ENCODE measurements at regions not wholly inside any gene's neighbourhood (a gene's known extent, or its start where the extent isn't known, plus 50 kb on each side); places are given as distances from the start of the nearest gene placed in this dataset.

DNA sequence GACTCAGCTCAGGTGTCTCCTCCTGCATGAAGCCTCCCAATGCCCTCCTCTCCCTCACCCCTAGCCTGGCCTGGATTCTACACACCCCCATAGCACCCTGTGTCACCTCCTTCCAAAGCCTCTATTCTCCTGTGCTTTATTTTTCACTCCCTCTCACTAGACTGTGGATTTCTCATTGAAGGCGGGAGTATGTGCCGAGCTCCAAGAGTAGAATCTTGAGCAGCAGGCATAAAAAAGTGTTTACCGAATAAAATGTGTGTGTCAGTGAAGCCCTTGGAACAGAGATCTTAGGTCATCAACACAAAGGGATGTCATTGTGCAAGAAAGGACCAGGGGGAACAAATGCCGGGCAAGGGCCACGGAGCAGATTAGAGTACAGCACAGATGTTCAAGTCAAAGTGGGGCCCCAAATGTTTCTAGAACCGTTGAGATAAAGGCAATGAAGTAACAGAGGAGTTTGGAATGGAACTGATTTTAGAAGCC, 106.1 kb upstream of the TMEM170B start (continued):
- TF ChIP-seq SIX4 (CRISPR knock-in tag; IDR thresholded peaks at IDR 0.05), result 0 out of 2 replicates have a peak, but pooled peaks have one; percentile 28
- TF ChIP-seq ZNF607 (CRISPR knock-in tag; IDR thresholded peaks at IDR 0.05; ENCODE audit: borderline replicate concordance), result no peak
- TF ChIP-seq FOXK2 (IDR thresholded peaks at IDR 0.05), result no peak
- TF ChIP-seq SIN3A (IDR thresholded peaks at IDR 0.05; ENCODE audit: borderline replicate concordance, low read depth, low read length), result peak; percentile 41; the same call in 1 of the 2 replicates
- TF ChIP-seq, protein P1, sequence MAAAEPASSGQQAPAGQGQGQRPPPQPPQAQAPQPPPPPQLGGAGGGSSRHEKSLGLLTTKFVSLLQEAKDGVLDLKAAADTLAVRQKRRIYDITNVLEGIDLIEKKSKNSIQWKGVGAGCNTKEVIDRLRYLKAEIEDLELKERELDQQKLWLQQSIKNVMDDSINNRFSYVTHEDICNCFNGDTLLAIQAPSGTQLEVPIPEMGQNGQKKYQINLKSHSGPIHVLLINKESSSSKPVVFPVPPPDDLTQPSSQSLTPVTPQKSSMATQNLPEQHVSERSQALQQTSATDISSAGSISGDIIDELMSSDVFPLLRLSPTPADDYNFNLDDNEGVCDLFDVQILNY (CRISPR knock-in tag; conservative IDR thresholded peaks at IDR 0.05), result no peak
- TF ChIP-seq MZF1 (CRISPR knock-in tag; IDR thresholded peaks at IDR 0.05; ENCODE audit: borderline replicate concordance), result no peak
- no peak for TF ChIP-seq ZNF761 (CRISPR knock-in tag; conservative IDR thresholded peaks at IDR 0.05)
- TF ChIP-seq ZFP36 (IDR thresholded peaks at IDR 0.05; ENCODE audit: borderline replicate concordance, low read depth, low read length, partially characterized antibody), result no peak
- TF ChIP-seq CBX1 (IDR thresholded peaks at IDR 0.05; ENCODE audit: low read depth), result no peak
- TF ChIP-seq, protein P2, sequence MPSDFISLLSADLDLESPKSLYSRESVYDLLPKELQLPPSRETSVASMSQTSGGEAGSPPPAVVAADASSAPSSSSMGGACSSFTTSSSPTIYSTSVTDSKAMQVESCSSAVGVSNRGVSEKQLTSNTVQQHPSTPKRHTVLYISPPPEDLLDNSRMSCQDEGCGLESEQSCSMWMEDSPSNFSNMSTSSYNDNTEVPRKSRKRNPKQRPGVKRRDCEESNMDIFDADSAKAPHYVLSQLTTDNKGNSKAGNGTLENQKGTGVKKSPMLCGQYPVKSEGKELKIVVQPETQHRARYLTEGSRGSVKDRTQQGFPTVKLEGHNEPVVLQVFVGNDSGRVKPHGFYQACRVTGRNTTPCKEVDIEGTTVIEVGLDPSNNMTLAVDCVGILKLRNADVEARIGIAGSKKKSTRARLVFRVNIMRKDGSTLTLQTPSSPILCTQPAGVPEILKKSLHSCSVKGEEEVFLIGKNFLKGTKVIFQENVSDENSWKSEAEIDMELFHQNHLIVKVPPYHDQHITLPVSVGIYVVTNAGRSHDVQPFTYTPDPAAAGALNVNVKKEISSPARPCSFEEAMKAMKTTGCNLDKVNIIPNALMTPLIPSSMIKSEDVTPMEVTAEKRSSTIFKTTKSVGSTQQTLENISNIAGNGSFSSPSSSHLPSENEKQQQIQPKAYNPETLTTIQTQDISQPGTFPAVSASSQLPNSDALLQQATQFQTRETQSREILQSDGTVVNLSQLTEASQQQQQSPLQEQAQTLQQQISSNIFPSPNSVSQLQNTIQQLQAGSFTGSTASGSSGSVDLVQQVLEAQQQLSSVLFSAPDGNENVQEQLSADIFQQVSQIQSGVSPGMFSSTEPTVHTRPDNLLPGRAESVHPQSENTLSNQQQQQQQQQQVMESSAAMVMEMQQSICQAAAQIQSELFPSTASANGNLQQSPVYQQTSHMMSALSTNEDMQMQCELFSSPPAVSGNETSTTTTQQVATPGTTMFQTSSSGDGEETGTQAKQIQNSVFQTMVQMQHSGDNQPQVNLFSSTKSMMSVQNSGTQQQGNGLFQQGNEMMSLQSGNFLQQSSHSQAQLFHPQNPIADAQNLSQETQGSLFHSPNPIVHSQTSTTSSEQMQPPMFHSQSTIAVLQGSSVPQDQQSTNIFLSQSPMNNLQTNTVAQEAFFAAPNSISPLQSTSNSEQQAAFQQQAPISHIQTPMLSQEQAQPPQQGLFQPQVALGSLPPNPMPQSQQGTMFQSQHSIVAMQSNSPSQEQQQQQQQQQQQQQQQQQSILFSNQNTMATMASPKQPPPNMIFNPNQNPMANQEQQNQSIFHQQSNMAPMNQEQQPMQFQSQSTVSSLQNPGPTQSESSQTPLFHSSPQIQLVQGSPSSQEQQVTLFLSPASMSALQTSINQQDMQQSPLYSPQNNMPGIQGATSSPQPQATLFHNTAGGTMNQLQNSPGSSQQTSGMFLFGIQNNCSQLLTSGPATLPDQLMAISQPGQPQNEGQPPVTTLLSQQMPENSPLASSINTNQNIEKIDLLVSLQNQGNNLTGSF (CRISPR knock-in tag; IDR thresholded peaks at IDR 0.05), result no peak
- TF ChIP-seq BHLHE40 (IDR thresholded peaks at IDR 0.05; ENCODE audit: low read length), result no peak
- 0 out of 2 replicates have a peak, but pooled peaks have one; percentile 42 for TF ChIP-seq DMAP1 (CRISPR knock-in tag; IDR thresholded peaks at IDR 0.05)
- 0 out of 2 replicates have a peak, but pooled peaks have one; percentile 37 for TF ChIP-seq KDM1A (CRISPR knock-in tag; IDR thresholded peaks at IDR 0.05)
- peak; percentile 66 for TF ChIP-seq TBX2 (CRISPR knock-in tag; IDR thresholded peaks at IDR 0.05; ENCODE audit: borderline replicate concordance)
- TF ChIP-seq, protein P3, sequence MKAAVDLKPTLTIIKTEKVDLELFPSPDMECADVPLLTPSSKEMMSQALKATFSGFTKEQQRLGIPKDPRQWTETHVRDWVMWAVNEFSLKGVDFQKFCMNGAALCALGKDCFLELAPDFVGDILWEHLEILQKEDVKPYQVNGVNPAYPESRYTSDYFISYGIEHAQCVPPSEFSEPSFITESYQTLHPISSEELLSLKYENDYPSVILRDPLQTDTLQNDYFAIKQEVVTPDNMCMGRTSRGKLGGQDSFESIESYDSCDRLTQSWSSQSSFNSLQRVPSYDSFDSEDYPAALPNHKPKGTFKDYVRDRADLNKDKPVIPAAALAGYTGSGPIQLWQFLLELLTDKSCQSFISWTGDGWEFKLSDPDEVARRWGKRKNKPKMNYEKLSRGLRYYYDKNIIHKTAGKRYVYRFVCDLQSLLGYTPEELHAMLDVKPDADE (CRISPR knock-in tag; IDR thresholded peaks at IDR 0.05), result no peak
- TF ChIP-seq ZNF451 (CRISPR knock-in tag; IDR thresholded peaks at IDR 0.05), result no peak
- TF ChIP-seq, protein P4, sequence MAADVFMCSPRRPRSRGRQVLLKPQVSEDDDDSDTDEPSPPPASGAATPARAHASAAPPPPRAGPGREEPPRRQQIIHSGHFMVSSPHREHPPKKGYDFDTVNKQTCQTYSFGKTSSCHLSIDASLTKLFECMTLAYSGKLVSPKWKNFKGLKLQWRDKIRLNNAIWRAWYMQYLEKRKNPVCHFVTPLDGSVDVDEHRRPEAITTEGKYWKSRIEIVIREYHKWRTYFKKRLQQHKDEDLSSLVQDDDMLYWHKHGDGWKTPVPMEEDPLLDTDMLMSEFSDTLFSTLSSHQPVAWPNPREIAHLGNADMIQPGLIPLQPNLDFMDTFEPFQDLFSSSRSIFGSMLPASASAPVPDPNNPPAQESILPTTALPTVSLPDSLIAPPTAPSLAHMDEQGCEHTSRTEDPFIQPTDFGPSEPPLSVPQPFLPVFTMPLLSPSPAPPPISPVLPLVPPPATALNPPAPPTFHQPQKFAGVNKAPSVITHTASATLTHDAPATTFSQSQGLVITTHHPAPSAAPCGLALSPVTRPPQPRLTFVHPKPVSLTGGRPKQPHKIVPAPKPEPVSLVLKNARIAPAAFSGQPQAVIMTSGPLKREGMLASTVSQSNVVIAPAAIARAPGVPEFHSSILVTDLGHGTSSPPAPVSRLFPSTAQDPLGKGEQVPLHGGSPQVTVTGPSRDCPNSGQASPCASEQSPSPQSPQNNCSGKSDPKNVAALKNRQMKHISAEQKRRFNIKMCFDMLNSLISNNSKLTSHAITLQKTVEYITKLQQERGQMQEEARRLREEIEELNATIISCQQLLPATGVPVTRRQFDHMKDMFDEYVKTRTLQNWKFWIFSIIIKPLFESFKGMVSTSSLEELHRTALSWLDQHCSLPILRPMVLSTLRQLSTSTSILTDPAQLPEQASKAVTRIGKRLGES (CRISPR knock-in tag; IDR thresholded peaks at IDR 0.05; ENCODE audit: borderline replicate concordance), result no peak
- TF ChIP-seq ZNF543 (CRISPR knock-in tag; IDR thresholded peaks at IDR 0.05), result peak; percentile 36; the same call in 1 of the 2 replicates
- peak; percentile 68 for TF ChIP-seq KAT8 (CRISPR knock-in tag; IDR thresholded peaks at IDR 0.05)
- TF ChIP-seq PCBP2 (optimal IDR thresholded peaks at IDR 0.05; ENCODE audit: low read depth, low read length, poor library complexity, severe bottlenecking), result no peak
- no peak for TF ChIP-seq STAT5B (CRISPR knock-in tag; IDR thresholded peaks at IDR 0.05)
- no peak for TF ChIP-seq FOSL1 (CRISPR knock-in tag; IDR thresholded peaks at IDR 0.05; ENCODE audit: borderline replicate concordance)
- no peak for TF ChIP-seq KDM2A (CRISPR knock-in tag; IDR thresholded peaks at IDR 0.05; ENCODE audit: borderline replicate concordance, low read depth)

Data from HepG2 (cell line).